GM10248 (cell line): ENCODE measurements at regions not wholly inside any gene's neighbourhood (a gene's known extent, or its start where the extent isn't known, plus 50 kb on each side); places are given as distances from the start of the nearest gene placed in this dataset.

Experiments
- CTCF ChIA-PET: fragments of 300-600 bp; sonication (Branson Sonifier 250); formaldehyde crosslinking; extraction: SDS; loops from one replicate; lab custom pipeline; 2021; ENCODE audit warnings: antibody characterized with exemption; lab: Yijun Ruan, JAX
- POLR2A ChIA-PET: fragments of 350-650 bp; sonication (Branson Sonifier 250); formaldehyde crosslinking; extraction: SDS; loops from one replicate; lab custom pipeline; 2020; ENCODE audit warnings: antibody characterized with exemption; lab: Yijun Ruan, JAX
- DNase-seq: peaks from one replicate; pipeline ENCODE4 v3.0.0; 2012; ENCODE audit errors: extremely low spot score
- TF ChIP-seq, protein P1 (sequence below): IDR thresholded peaks from 2 replicates; pipeline ENCODE4 v1.5.1; 2012; ENCODE audit warnings: mild to moderate bottlenecking, low read depth; ENCODE audit errors: extremely low read depth, missing control alignments, control extremely low read depth

DNA sequence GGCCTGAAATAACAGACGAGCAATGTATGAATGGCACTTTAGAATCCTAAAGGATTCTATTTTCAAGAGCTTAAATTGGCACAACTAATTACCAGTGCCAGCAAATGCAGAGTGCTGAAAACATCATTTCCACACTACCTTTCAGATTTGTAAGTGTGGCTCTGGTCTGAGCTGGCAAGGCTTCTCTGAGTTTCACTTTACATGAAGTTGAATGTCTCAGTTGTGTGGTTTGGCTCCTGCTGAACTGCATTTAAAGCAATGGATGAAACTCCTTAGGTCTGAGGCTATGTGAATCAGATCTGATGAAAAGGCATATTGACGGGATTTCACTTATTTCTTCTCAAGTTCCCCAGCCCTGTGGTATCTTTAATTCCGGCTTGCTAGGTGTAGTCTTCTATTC is 114.8 kb upstream of the PTGFR start:
- no peak for DNase-seq

DNA sequence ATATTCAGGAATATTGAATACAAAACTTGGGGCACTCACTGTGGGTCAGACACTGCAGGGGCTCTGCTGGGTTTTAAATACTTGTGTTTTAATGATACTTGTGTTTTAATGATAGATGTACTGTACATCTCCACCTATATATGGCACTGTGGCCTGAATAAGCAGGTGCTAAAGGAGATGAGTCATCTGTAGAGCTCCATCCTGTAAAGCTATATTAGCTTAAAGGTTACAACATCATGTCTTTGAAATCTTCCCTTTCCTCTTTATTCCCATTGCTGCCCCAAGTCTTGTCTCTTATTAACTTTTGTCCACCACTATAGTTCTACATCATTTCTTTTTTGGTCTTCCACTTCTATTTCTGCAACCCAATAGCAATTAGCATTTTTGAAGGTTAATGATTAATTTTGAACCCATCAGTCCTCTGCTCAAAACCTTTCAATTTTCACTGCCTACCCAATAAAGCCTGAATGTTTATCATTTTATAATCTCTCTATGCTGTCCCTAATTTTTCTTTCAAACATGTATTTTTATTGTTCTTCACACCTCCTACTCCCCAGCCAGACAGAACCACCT is 113.3 kb upstream of the PTGFR start:
- TF ChIP-seq, protein P1, sequence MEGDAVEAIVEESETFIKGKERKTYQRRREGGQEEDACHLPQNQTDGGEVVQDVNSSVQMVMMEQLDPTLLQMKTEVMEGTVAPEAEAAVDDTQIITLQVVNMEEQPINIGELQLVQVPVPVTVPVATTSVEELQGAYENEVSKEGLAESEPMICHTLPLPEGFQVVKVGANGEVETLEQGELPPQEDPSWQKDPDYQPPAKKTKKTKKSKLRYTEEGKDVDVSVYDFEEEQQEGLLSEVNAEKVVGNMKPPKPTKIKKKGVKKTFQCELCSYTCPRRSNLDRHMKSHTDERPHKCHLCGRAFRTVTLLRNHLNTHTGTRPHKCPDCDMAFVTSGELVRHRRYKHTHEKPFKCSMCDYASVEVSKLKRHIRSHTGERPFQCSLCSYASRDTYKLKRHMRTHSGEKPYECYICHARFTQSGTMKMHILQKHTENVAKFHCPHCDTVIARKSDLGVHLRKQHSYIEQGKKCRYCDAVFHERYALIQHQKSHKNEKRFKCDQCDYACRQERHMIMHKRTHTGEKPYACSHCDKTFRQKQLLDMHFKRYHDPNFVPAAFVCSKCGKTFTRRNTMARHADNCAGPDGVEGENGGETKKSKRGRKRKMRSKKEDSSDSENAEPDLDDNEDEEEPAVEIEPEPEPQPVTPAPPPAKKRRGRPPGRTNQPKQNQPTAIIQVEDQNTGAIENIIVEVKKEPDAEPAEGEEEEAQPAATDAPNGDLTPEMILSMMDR: no peak
- ChIA-PET CTCF (no interaction called here), POLR2A (no interaction called here)
- no peak for DNase-seq

More for the DNA sequence above, 114.8 kb upstream of the PTGFR start:
- ChIA-PET POLR2A (no interaction called here), CTCF (interaction anchor here (1.2 kb wide), 1 partner anchor 15 kb away, joined by 3 read pairs; no protein-coding TSS in a partner anchor)
- TF ChIP-seq, protein P1: no peak

DNA sequence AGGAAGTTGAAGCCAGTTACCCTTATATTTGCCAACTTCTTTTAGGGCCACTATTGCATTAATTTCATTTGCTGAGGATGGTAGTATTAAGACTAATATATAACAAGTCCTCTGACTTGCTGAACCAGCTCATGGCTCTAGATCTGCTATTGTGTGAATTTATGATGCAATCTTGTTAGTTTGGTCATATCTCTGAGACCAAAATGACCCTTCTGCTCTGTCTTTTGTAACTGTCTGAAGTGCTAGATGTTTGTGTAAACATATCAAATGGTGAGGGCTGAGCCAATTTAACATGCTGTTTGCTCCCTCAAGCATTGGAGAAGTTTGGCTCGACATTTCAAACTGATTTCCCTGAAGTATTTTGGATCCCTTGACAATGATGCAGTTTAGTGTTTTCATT is 106.9 kb upstream of the PTGFR start:
- DNase-seq: no peak
- ChIA-PET CTCF (no interaction called here), POLR2A (no interaction called here)

DNA sequence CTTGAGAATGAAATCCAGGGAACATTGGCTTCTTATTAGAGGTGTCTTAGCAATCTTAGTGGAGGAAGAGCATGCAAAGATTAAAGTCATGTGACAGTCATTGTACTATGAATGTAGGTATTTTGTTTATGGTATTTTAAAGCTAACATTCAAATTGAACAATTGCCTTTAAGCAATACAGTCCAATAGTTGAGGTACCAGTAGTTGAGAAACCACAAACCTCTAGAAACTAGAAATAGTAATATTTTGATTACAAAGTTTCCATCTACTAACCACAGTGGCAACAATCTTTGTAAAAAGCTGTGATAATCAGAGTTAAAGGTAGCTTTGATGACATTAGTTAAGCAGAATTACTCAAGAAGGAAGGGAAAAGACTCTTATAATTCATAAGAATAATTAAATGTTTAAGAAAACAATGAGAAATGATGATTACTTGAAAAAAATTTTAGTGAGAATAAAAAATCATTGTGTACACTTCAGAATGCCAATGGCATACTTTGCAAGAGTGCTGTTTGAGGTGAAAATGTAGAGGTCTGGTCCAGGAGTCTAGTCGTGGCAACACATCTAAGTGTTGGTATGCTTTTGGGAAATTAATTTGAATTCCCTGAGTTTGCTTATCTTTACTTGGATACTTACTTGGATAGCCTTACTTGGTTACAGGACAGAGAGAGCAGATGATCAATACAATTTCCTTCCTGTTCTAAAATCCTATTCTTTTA is 104.9 kb upstream of the PTGFR start:
- DNase-seq: no peak
- CTCF ChIA-PET: no interaction called here
- TF ChIP-seq, protein P1: no peak
- POLR2A ChIA-PET: no interaction called here

More for the DNA sequence above, 106.9 kb upstream of the PTGFR start:
- TF ChIP-seq, protein P1: no peak

DNA sequence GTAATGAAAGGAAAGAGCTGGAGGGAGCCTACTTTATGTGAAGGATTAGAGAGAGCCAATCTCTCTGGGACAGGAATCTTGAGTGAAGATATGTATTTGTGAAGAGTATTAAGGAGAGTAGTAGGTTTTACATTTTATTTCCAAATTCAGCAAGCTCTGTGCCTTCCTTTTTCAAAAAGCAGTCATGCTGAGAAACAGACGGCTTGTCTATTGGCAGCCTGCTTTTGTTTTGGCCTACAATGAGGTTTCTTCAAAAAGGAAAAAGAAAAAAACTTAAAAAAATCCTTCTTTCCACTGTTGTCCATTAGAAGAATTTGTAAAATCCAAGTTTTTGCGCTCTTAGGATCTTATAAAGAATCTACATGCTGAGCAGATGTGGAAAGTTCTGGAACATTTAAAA is 103.6 kb upstream of the PTGFR start:
- TF ChIP-seq, protein P1: no peak
- ChIA-PET POLR2A (no interaction called here), CTCF (no interaction called here)
- DNase-seq: no peak

DNA sequence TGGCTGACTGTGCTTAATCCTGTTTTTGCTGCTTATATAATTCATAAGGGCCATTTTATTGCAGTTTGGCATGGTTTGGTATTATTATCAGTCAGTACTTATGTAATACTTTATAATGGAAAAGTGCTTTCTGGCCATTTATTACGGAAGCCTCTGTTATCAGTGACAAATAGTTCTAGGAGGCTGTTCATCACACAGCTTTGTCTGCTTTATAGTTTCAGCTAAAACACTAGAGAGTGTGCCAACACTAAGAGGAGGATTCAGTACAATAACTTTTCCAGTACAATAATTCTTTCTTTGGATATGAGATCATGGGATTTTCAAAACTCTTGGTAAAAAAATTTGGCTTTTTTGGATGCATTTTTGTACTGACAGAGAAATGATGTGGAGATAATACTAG is 102.9 kb upstream of the PTGFR start:
- ChIA-PET CTCF (no interaction called here), POLR2A (no interaction called here)
- no peak for DNase-seq
- TF ChIP-seq, protein P1: no peak
